Calu3 (cell line): ENCODE measurements at regions not wholly inside any gene's neighbourhood (a gene's known extent, or its start where the extent isn't known, plus 50 kb on each side); places are given as distances from the start of the nearest gene placed in this dataset.

Experiments used
- BruUV-seq: library from RNA; stranded (reverse); fragments of 400-500 nt; replicated peaks from 2 replicates; lab custom pipeline; 2021; lab: Mats Ljungman, UMichigan
- CTCF ChIA-PET: fragments of 300-600 bp; sonication (Branson Sonifier 250); formaldehyde crosslinking; loops from one replicate; lab custom pipeline; 2022; ENCODE audit warnings: antibody characterized with exemption; lab: Charles Lee
- DNase-seq: peaks from one replicate; pipeline ENCODE4 v3.0.0; 2022
- H3K27ac Mint-ChIP-seq: one replicate; pipeline ENCODE4 v1.8.0; 2022; ENCODE audit warnings: mixed read lengths; ENCODE audit not compliant: unreplicated experiment
- H3K27me3 Mint-ChIP-seq: one replicate; pipeline ENCODE4 v1.8.0; 2022; ENCODE audit warnings: mixed read lengths; ENCODE audit not compliant: unreplicated experiment
- H3K36me3 Mint-ChIP-seq: one replicate; pipeline ENCODE4 v1.8.0; 2022; ENCODE audit warnings: mild to moderate bottlenecking, moderate library complexity, mixed read lengths; ENCODE audit not compliant: insufficient read depth, unreplicated experiment
- H3K4me1 Mint-ChIP-seq: one replicate; pipeline ENCODE4 v1.8.0; 2022; ENCODE audit warnings: mild to moderate bottlenecking, low read depth, mixed read lengths; ENCODE audit not compliant: unreplicated experiment
- H3K4me3 Mint-ChIP-seq: one replicate; pipeline ENCODE4 v1.8.0; 2022; ENCODE audit warnings: mild to moderate bottlenecking, low read depth, moderate library complexity, mixed read lengths; ENCODE audit not compliant: unreplicated experiment
- H3K9me3 Mint-ChIP-seq: one replicate; pipeline ENCODE4 v1.8.0; 2022; ENCODE audit warnings: low read depth, mixed read lengths; ENCODE audit not compliant: unreplicated experiment
- intact Hi-C: fragments of 100-400 bp; cut with micrococcal nuclease; formaldehyde crosslinking; loops from one replicate; pipeline ENCODE4 v1.10.0; 2022; ENCODE audit not compliant: unreplicated experiment
- TF ChIP-seq, protein P1 (sequence below): fragments of 200-600 bp; IDR thresholded peaks from one replicate; pipeline ENCODE4 v1.8.0; 2022; ENCODE audit warnings: antibody characterized with exemption; ENCODE audit not compliant: unreplicated experiment

GRCh38 chr2:192718340-192718739 lies 523.6 kb upstream of the TMEFF2 start:
- no peaks in the 10 kb centered on the region for H3K27me3 Mint-ChIP-seq
- no peaks in the 10 kb centered on the region for H3K9me3 Mint-ChIP-seq
- CTCF ChIA-PET, result interaction anchor here (0.9 kb wide), 1 partner anchor 525 kb away, joined by 3 read pairs; no protein-coding TSS in a partner anchor
- intact Hi-C loops, result no loop called here
- TF ChIP-seq, protein P1, sequence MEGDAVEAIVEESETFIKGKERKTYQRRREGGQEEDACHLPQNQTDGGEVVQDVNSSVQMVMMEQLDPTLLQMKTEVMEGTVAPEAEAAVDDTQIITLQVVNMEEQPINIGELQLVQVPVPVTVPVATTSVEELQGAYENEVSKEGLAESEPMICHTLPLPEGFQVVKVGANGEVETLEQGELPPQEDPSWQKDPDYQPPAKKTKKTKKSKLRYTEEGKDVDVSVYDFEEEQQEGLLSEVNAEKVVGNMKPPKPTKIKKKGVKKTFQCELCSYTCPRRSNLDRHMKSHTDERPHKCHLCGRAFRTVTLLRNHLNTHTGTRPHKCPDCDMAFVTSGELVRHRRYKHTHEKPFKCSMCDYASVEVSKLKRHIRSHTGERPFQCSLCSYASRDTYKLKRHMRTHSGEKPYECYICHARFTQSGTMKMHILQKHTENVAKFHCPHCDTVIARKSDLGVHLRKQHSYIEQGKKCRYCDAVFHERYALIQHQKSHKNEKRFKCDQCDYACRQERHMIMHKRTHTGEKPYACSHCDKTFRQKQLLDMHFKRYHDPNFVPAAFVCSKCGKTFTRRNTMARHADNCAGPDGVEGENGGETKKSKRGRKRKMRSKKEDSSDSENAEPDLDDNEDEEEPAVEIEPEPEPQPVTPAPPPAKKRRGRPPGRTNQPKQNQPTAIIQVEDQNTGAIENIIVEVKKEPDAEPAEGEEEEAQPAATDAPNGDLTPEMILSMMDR, result no peak
- no peak overlapping the region for H3K27ac Mint-ChIP-seq
- no peak overlapping the region for H3K4me3 Mint-ChIP-seq
- no peak for DNase-seq
- no peaks in the 10 kb centered on the region for H3K4me1 Mint-ChIP-seq
- no peaks in the 10 kb centered on the region for H3K36me3 Mint-ChIP-seq
- BruUV-seq, result no TSS peak

DNA sequence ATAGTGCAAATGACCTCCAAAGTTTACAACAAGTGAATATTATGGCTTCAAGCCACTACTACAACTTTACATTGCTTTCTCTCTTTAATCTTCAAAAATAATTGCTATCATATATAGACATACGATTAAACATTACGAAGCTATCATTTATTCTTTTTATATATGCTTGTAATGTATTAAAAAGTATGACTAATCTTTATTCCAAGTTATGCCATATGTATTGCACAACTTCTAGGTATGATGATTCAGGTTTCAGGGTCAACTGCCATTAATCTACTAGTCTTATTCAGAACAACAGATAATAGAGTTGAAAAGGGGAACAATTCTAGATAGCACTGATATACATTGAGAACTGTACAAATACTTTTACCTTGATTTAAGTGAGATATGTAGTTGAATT lies 506.2 kb upstream of the TMEFF2 start:
- no peaks in the 10 kb centered on the region for H3K36me3 Mint-ChIP-seq
- no peak for DNase-seq
- H3K27me3 Mint-ChIP-seq, result no peaks in the 10 kb centered on the region
- intact Hi-C loops, result no loop called here
- H3K27ac Mint-ChIP-seq, result no peak overlapping the region
- no TSS peak for BruUV-seq
- TF ChIP-seq, protein P1, result no peak
- peaks cover 2% of the 10 kb centered on the region for H3K9me3 Mint-ChIP-seq
- no peak overlapping the region for H3K4me3 Mint-ChIP-seq
- no peaks in the 10 kb centered on the region for H3K4me1 Mint-ChIP-seq
- CTCF ChIA-PET, result no interaction called here

- H3K36me3 Mint-ChIP-seq, result no peaks in the 10 kb centered on the region
- H3K4me1 Mint-ChIP-seq, result no peaks in the 10 kb centered on the region
- CTCF ChIA-PET, result no interaction called here
- TF ChIP-seq, protein P1, result no peak
- BruUV-seq, result no TSS peak
- peaks cover 2% of the 10 kb centered on the region for H3K9me3 Mint-ChIP-seq
- no peak for DNase-seq
- H3K27ac Mint-ChIP-seq, result no peak overlapping the region
- H3K4me3 Mint-ChIP-seq, result no peak overlapping the region
- intact Hi-C loops, result no loop called here
- H3K27me3 Mint-ChIP-seq, result no peaks in the 10 kb centered on the region
Observed at GRCh38 chr2:192697880-192698279, 503.1 kb upstream of the TMEFF2 start.

- no peaks in the 10 kb centered on the region for H3K27me3 Mint-ChIP-seq
- intact Hi-C loops, result no loop called here
- TF ChIP-seq, protein P1, result no peak
- no TSS peak for BruUV-seq
- H3K27ac Mint-ChIP-seq, result no peak overlapping the region
- H3K36me3 Mint-ChIP-seq, result no peaks in the 10 kb centered on the region
- peaks cover 2% of the 10 kb centered on the region for H3K9me3 Mint-ChIP-seq
- CTCF ChIA-PET, result no interaction called here
- H3K4me1 Mint-ChIP-seq, result no peaks in the 10 kb centered on the region
- no peak for DNase-seq
- H3K4me3 Mint-ChIP-seq, result no peak overlapping the region
Observed at GRCh38 chr2:192696857-192697256, 502.1 kb upstream of the TMEFF2 start.
